PFSK-1 (cell line): ENCODE measurements at regions not wholly inside any gene's neighbourhood (a gene's known extent, or its start where the extent isn't known, plus 50 kb on each side); places are given as distances from the start of the nearest gene placed in this dataset.

Experiments used
- FOXP2 ChIP-seq: optimal IDR thresholded peaks from 2 replicates; pipeline ENCODE3; 2011; ENCODE audit warnings: borderline replicate concordance, control low read depth, inconsistent platforms; ENCODE audit not compliant: insufficient read depth; ENCODE audit errors: extremely low read length, extremely low read depth
- POLR2AphosphoS5 ChIP-seq: IDR thresholded peaks from 2 replicates; pipeline ENCODE4 v1.6.1; 2012; ENCODE audit warnings: low read depth, mild to moderate bottlenecking, control low read depth, low read length, moderate library complexity
- SIN3A ChIP-seq: IDR thresholded peaks from 2 replicates; pipeline ENCODE4 v1.6.1; 2012; ENCODE audit warnings: mild to moderate bottlenecking, low read length, moderate library complexity, borderline replicate concordance; ENCODE audit not compliant: insufficient read depth
- TAF1 ChIP-seq: IDR thresholded peaks from 2 replicates; pipeline ENCODE4 v1.6.1; 2012; ENCODE audit warnings: low read length, control low read depth, borderline replicate concordance; ENCODE audit not compliant: insufficient read depth
- TF ChIP-seq, protein P1 (sequence below), 2 experiments: IDR thresholded peaks; 2 replicates each; pipeline versions ENCODE4 v1.6.1 to v1.8.0; 2011 to 2012; ENCODE audit warnings: low read depth in 2 of 2, low read length in 2 of 2, control low read depth in 1 of 2, inconsistent platforms in 1 of 2, mild to moderate bottlenecking in 1 of 2, moderate library complexity in 1 of 2; ENCODE audit not compliant: insufficient read depth in 1 of 2

DNA sequence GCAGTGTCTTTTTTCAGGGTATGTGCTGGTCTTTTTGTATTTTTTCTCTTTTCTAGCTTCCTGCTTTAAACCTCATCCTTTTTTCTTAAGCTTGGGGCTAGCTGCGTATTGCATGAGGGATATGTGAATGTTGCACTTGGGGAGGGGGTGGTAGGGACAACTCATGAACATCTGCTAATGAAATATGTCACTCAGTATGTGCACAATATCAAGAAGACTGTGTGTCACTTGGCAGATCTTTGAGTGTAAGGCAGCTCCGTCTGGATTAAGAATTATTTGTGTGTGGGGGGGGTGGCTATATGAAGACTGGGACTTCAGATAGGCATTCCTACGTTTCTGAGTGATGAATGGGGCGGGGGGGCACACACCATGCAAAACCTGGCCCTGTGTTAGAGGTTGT lies 170.4 kb upstream of the CACNA1E start:
- TF ChIP-seq SIN3A: no peak
- no peak for TF ChIP-seq FOXP2
- TF ChIP-seq POLR2AphosphoS5: no peak

DNA sequence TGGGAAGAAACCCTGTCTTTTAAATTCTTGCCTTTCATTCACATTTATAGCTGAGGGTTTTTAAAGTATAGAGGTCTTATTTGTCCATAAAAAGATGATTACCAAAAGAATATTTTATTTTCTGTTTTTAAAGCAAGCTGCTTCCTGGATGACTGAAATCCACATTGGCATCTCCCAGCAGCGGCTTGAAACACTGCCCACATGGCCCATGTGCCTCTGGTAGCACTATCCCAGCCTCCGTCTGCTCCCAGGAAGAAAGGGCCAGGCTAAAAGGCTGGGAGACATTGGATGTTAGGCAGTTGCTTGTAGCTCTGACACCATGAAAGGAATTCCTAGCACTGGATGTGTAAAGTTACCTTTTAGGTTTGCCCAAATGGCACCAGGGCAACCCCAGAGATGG lies 169.9 kb upstream of the CACNA1E start:
- no peak for TF ChIP-seq TAF1
- TF ChIP-seq, protein P1, sequence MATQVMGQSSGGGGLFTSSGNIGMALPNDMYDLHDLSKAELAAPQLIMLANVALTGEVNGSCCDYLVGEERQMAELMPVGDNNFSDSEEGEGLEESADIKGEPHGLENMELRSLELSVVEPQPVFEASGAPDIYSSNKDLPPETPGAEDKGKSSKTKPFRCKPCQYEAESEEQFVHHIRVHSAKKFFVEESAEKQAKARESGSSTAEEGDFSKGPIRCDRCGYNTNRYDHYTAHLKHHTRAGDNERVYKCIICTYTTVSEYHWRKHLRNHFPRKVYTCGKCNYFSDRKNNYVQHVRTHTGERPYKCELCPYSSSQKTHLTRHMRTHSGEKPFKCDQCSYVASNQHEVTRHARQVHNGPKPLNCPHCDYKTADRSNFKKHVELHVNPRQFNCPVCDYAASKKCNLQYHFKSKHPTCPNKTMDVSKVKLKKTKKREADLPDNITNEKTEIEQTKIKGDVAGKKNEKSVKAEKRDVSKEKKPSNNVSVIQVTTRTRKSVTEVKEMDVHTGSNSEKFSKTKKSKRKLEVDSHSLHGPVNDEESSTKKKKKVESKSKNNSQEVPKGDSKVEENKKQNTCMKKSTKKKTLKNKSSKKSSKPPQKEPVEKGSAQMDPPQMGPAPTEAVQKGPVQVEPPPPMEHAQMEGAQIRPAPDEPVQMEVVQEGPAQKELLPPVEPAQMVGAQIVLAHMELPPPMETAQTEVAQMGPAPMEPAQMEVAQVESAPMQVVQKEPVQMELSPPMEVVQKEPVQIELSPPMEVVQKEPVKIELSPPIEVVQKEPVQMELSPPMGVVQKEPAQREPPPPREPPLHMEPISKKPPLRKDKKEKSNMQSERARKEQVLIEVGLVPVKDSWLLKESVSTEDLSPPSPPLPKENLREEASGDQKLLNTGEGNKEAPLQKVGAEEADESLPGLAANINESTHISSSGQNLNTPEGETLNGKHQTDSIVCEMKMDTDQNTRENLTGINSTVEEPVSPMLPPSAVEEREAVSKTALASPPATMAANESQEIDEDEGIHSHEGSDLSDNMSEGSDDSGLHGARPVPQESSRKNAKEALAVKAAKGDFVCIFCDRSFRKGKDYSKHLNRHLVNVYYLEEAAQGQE (IDR thresholded peaks at IDR 0.05; ENCODE audit: insufficient read depth in 1 of 2, low read depth in 2 of 2, low read length in 2 of 2): no peak
- TF ChIP-seq POLR2AphosphoS5: no peak
- no peak for TF ChIP-seq SIN3A
- TF ChIP-seq FOXP2: no peak

- TF ChIP-seq, protein P1 (IDR thresholded peaks at IDR 0.05; ENCODE audit: insufficient read depth in 1 of 2, low read depth in 2 of 2, low read length in 2 of 2): no peak
- TF ChIP-seq TAF1: no peak
- no peak for TF ChIP-seq SIN3A
- no peak for TF ChIP-seq POLR2AphosphoS5
- TF ChIP-seq FOXP2: no peak
Measured at GRCh38 chr1:181314010-181314409, 169.3 kb upstream of the CACNA1E start.

- TF ChIP-seq SIN3A: no peak
- no peak for TF ChIP-seq FOXP2
- no peak for TF ChIP-seq POLR2AphosphoS5
- TF ChIP-seq TAF1: no peak
- TF ChIP-seq, protein P1 (IDR thresholded peaks at IDR 0.05; ENCODE audit: insufficient read depth in 1 of 2, low read depth in 2 of 2, low read length in 2 of 2): no peak
Measured at GRCh38 chr1:181314959-181315358, 168.4 kb upstream of the CACNA1E start.

GRCh38 chr1:181317261-181317930 lies 165.9 kb upstream of the CACNA1E start:
- TF ChIP-seq POLR2AphosphoS5 (no peak), FOXP2 (no peak), TAF1 (no peak), SIN3A (no peak)
- TF ChIP-seq, protein P1 (IDR thresholded peaks at IDR 0.05; ENCODE audit: insufficient read depth in 1 of 2, low read depth in 2 of 2, low read length in 2 of 2): no peak
